Neutrophil (primary cell): ENCODE measurements at regions not wholly inside any gene's neighbourhood (a gene's known extent, or its start where the extent isn't known, plus 50 kb on each side); places are given as distances from the start of the nearest gene placed in this dataset.
"Not testable (repeated sequence)": the region's sequence is repeated elsewhere in the genome, so short reads cannot be mapped to it uniquely, and the experiment has no call there.

Experiments used
- H3K27ac ChIP-seq: fragments of 200-600 bp; sonication (generic); 2 replicates; pipeline ENCODE4 v1.5.1; 2016; ENCODE audit warnings: mild to moderate bottlenecking, moderate library complexity
- H3K27me3 ChIP-seq: fragments of 200-600 bp; sonication (generic); 2 replicates; pipeline ENCODE4 v1.6.0; 2016; ENCODE audit warnings: mild to moderate bottlenecking
- H3K36me3 ChIP-seq: fragments of 200-600 bp; sonication (generic); 2 replicates; pipeline ENCODE4 v1.5.1; 2017
- H3K4me1 ChIP-seq, 2 experiments: fragments of 200-600 bp in 1 of 2; sonication (generic) in 1 of 2; 1 replicate in 1 of 2; 2 replicates in 1 of 2; pipeline versions ENCODE4 v1.5.1 to v1.6.1; 2013 to 2016; ENCODE audit warnings: low read depth in 1 of 2, low read length in 1 of 2, mild to moderate bottlenecking in 1 of 2, moderate library complexity in 1 of 2; ENCODE audit not compliant: control insufficient read depth in 1 of 2, insufficient read depth in 1 of 2
- H3K4me3 ChIP-seq, 2 experiments: fragments of 200-600 bp in 1 of 2; sonication (generic) in 1 of 2; 1 replicate in 1 of 2; 2 replicates in 1 of 2; pipeline ENCODE4 v1.5.1; 2013 to 2016; ENCODE audit warnings: low read depth in 1 of 2, low read length in 1 of 2, mild to moderate bottlenecking in 1 of 2, moderate library complexity in 1 of 2
- H3K9me3 ChIP-seq: fragments of 200-600 bp; sonication (generic); 2 replicates; pipeline ENCODE4 v1.5.1; 2016
- TF ChIP-seq, protein P1 (sequence below): fragments of 200-600 bp; sonication (generic); IDR thresholded peaks from 2 replicates; pipeline ENCODE4 v1.5.1; 2016; ENCODE audit warnings: antibody characterized with exemption

DNA sequence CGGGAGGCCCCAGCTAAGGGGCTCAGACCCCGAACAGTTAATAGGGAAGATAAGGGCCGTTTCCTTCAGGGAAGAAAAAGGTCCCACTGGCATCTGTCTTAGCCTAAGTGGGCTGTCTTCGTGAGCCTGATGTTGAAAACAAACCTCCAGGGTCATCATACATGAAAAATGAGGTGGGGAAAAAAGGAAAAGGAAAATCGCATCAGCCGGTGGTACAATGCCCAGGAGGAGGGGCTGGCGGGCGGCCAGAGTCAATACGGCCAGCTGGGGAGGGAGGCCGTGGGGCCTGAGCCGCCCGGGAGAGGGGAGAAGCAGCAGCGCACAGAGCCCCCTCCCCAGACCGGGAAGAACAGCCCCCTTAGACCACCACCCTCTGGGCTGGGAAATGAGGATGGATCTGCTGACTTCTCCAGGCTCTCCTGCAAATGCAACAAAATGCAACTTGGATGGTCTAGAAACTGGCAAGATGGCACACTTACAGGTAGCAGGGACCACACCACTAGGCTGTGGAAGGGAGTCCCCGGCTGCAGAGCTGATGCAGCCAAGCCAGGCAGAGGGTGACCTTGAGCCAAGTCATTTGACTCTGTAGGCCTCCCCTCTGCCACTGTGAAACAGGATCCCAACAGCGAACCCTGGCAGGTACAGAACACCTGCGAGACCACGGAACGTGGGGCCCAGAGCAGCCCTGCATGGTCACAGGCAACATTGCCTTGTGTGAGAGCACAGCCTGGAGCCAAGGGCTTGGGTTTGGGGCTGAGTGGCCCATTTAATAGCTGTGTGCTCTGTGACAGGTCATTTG lies 448.5 kb downstream of the SOX9 start:
- no peaks in the 10 kb centered on the region for H3K36me3 ChIP-seq
- TF ChIP-seq, protein P1, sequence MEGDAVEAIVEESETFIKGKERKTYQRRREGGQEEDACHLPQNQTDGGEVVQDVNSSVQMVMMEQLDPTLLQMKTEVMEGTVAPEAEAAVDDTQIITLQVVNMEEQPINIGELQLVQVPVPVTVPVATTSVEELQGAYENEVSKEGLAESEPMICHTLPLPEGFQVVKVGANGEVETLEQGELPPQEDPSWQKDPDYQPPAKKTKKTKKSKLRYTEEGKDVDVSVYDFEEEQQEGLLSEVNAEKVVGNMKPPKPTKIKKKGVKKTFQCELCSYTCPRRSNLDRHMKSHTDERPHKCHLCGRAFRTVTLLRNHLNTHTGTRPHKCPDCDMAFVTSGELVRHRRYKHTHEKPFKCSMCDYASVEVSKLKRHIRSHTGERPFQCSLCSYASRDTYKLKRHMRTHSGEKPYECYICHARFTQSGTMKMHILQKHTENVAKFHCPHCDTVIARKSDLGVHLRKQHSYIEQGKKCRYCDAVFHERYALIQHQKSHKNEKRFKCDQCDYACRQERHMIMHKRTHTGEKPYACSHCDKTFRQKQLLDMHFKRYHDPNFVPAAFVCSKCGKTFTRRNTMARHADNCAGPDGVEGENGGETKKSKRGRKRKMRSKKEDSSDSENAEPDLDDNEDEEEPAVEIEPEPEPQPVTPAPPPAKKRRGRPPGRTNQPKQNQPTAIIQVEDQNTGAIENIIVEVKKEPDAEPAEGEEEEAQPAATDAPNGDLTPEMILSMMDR = no peak

DNA sequence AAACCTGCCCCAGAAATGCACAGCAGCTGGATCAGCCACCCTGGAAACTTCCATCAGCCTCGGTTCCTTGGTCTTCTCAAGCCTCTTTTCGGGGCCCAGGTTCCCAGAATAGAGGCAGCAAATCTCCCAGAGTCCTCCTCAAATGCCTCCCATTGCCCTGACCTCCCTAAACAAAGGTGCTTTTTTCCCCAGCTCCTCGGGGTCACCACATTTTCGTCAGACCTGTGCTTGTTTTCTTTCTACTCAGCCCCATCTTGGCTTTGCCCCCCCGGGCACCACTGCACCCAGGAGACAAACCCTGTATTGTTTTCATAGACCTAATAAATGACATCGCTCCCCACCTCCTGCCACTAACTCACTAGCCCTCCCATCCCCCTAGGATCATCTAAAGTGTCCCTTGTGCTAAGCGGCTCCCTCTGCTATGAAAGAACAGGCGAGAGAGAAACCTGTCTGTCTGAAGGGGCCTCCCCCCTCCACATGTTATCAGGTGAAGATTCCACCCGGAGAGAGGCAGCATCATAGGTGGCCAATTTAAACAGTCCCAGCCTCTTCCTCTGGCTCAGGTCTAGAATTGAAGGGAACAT lies 451.1 kb downstream of the SOX9 start:
- H3K27me3 ChIP-seq = peaks cover 54% of the 10 kb centered on the region
- H3K36me3 ChIP-seq = no peaks in the 10 kb centered on the region
- H3K27ac ChIP-seq = no peak overlapping the region
- H3K4me3 ChIP-seq = no peak overlapping the region
- H3K9me3 ChIP-seq = no peaks in the 10 kb centered on the region
- H3K4me1 ChIP-seq = no peaks in the 10 kb centered on the region
- TF ChIP-seq, protein P1 = no peak

More for the DNA sequence above, 448.5 kb downstream of the SOX9 start:
- Histone ChIP-seq H3K27ac (no peak overlapping the region), H3K4me1 (no peaks in the 10 kb centered on the region), H3K27me3 (peaks cover 31% of the 10 kb centered on the region), H3K4me3 (no peak overlapping the region), H3K9me3 (no peaks in the 10 kb centered on the region)

DNA sequence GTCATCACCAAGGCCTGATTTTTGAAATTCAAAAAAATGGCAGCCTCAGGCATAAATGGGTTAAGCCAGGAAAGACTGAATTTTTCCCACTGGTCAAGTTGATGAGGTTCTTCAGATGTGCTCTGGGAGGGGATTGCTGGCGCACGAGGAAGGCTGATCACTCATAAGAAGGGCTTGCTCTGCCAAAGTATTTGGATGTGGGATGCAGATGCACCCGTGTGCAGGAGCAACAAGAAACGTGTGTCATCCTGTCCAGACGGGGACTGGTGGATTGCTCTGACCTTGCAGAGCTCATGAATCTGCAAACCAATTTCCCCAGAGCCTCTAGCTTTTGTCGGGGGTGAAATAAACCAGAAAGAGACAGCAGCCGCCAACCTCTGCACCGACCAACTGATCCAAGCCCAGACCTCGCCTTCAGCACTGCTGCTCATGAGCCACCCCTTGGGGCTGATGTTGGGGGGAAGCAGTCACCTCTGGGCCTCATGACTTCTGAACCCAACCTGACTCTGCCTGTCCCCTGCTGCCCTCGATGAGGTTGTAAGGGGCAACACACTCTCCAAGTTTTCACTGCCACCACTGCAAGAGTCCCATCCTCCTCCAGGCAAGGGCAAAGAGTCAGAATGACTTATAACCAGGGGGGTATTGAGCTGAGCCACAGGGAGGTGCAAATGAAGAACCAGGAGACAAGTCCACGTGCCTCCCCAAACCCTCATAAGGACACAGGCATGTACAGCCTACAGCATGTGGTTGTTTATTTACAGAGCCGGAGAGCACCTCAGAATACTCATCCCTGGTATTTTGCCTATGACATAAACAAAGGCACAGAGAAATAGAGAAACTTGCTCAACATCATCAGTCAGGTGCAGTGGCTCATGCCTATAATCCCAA lies 452.0 kb downstream of the SOX9 start:
- no peaks in the 10 kb centered on the region for H3K36me3 ChIP-seq
- no peaks in the 10 kb centered on the region for H3K4me1 ChIP-seq
- H3K9me3 ChIP-seq = no peaks in the 10 kb centered on the region
- peaks cover 60% of the 10 kb centered on the region for H3K27me3 ChIP-seq
- no peak overlapping the region for H3K27ac ChIP-seq
- H3K4me3 ChIP-seq = no peak overlapping the region
- TF ChIP-seq, protein P1 = no peak

DNA sequence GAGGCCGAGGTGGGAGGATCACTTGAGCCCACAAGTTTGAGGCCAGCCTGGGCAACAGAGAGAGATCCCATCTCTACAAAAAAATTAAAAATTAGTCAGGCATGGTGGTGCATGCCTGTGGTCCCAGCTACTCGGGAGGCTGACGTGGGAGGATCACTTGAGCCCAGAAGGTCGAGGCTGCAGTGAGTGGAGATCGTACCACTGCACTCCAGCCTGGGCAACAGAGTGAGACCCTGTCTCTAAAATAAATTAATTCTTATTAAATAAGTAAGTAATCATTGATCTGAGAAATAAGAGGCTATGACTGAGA lies 452.6 kb downstream of the SOX9 start:
- H3K36me3 ChIP-seq, H3K4me1 ChIP-seq, H3K4me3 ChIP-seq, H3K9me3 ChIP-seq, H3K27ac ChIP-seq: not testable (repeated sequence)
- H3K27me3 ChIP-seq = peaks cover 60% of the 10 kb centered on the region

DNA sequence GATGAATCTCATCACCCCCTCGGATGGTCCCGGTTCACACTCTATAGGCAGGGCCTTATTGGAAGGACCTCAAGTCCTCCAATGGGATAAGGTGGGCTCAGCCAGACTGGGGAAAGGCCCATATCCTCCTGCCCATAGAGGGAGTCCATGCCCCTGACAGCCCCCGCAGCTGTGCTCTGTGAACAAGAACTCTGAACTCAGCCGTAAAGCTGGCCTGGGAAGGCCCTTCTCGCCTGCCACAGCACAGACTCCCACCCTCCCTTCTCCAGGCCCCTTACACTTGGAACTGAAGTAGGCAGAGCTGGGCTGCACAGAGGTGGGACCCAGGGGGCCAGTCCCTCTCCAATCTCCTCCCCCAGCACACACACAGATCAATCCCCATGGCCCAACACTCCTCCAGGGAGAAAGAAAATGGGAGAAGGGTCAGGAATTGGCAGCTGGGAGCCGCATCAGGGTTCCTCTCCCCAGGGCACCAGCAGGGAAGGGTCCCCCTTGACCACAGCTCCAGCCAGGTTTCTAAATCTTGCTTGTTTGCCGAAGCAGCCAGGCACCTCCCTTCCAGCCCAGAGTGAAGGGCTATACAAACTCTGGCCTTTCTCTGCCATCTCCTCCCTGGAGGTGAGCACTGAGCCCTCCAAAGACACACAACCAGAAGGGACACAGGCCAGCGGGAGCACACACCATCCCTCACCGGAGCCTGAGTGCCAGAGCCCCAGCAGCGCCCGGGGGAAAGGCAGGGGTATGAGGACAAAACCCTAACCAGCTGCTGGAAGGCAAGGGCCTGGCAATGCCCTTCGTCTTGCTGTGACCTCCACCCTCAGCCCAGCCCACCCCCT lies 454.1 kb downstream of the SOX9 start:
- peaks cover 48% of the 10 kb centered on the region for H3K27me3 ChIP-seq

More for the DNA sequence above, 454.1 kb downstream of the SOX9 start:
- no peaks in the 10 kb centered on the region for H3K36me3 ChIP-seq
- H3K9me3 ChIP-seq = no peaks in the 10 kb centered on the region
- H3K4me3 ChIP-seq = no peak overlapping the region
- no peaks in the 10 kb centered on the region for H3K4me1 ChIP-seq
- H3K27ac ChIP-seq = no peak overlapping the region
- TF ChIP-seq, protein P1 = no peak
